HepG2 (cell line): ENCODE measurements at regions not wholly inside any gene's neighbourhood (a gene's known extent, or its start where the extent isn't known, plus 50 kb on each side); places are given as distances from the start of the nearest gene placed in this dataset.

Experiments used
- ATAC-seq: fragments of 200-7000 bp; cut with Tn5 transposase; 3 replicates; pipeline ENCODE4 v1.9.1; 2020; ENCODE audit warnings: mild to moderate bottlenecking, moderate library complexity
- BruUV-seq: library from RNA; stranded (reverse); fragments of 400-500 nt; replicated peaks from 2 replicates; lab custom pipeline; 2021; lab: Mats Ljungman, UMichigan
- CTCF ChIA-PET: fragments of 300-600 bp; formaldehyde crosslinking; extraction: SDS; loops from one replicate; lab custom pipeline; 2021; ENCODE audit warnings: low total read pairs, inconsistent platforms, low intra/inter-chr PET ratio; lab: Yijun Ruan, JAX
- POLR2A ChIA-PET: fragments of 350-600 bp; sonication (Branson Sonifier 250); formaldehyde crosslinking; loops from one replicate; lab custom pipeline; 2020; ENCODE audit warnings: antibody characterized with exemption, inconsistent platforms; lab: Yijun Ruan, JAX
- DNase-seq: peaks from one replicate; pipeline ENCODE4 v3.0.0-alpha.2; 2015; ENCODE audit warnings: low spot score
- FAIRE-seq: peaks from 3 replicates; lab custom pipeline; 2011; peaks lifted over from hg19 to GRCh38; lab: Jason Lieb, UNC
- H2AFZ ChIP-seq: one replicate; pipeline ENCODE4 v1.6.1; 2011; ENCODE audit warnings: low read length, inconsistent platforms
- H3K27ac ChIP-seq: fragments of 300-600 bp; 3 replicates; pipeline ENCODE4 v1.8.0; 2011; ENCODE audit warnings: mixed run types, mild to moderate bottlenecking, mixed read lengths, low read length, inconsistent platforms; ENCODE audit not compliant: insufficient read depth; ENCODE audit errors: extremely low read length
- H3K27me3 ChIP-seq, 2 experiments: fragments of 200-600 bp in 1 of 2; 2 replicates in 1 of 2; 3 replicates in 1 of 2; pipeline versions ENCODE4 v1.6.0 to v1.8.0; 2011; ENCODE audit warnings: low read length in 2 of 2, mild to moderate bottlenecking in 2 of 2, moderate library complexity in 2 of 2, inconsistent platforms in 1 of 2; ENCODE audit not compliant: insufficient read depth in 2 of 2, control insufficient read depth in 1 of 2
- H3K36me3 ChIP-seq, 2 experiments: fragments of 200-600 bp in 1 of 2; replicated peaks in 1 of 2; 2 replicates in 1 of 2; 3 replicates in 1 of 2; pipeline versions ENCODE4 v1.5.1 to v1.8.0; 2011; ENCODE audit warnings: low read length in 2 of 2, inconsistent platforms in 1 of 2; ENCODE audit not compliant: insufficient read depth in 2 of 2, control insufficient read depth in 1 of 2
- H3K4me1 ChIP-seq: 2 replicates; pipeline ENCODE4 v1.5.1; 2012; ENCODE audit warnings: low read length, inconsistent platforms; ENCODE audit not compliant: insufficient read depth
- H3K4me2 ChIP-seq: 2 replicates; pipeline ENCODE4 v1.6.0; 2011; ENCODE audit warnings: low read depth, low read length, inconsistent platforms
- H3K4me3 ChIP-seq, 3 experiments: fragments of 200-600 bp in 1 of 3; sonication (generic), shearing (Covaris generic) in 1 of 3; replicated peaks in 1 of 3; 2 replicates each; pipeline ENCODE4 v1.5.1; 2011 to 2016; ENCODE audit warnings: low read length in 3 of 3, inconsistent platforms in 2 of 3, low read depth in 2 of 3, mild to moderate bottlenecking in 2 of 3, control low read depth in 1 of 3, mixed read lengths in 1 of 3; ENCODE audit not compliant: insufficient read depth in 1 of 3
- H3K79me2 ChIP-seq: one replicate; pipeline ENCODE4 v1.6.1; 2011; ENCODE audit warnings: low read length, inconsistent platforms; ENCODE audit not compliant: insufficient read depth
- H3K9ac ChIP-seq: 2 replicates; pipeline ENCODE4 v1.6.0; 2011; ENCODE audit warnings: mild to moderate bottlenecking, low read depth, low read length, inconsistent platforms; ENCODE audit not compliant: insufficient read depth
- H3K9me3 ChIP-seq: 2 replicates; pipeline ENCODE4 v1.5.1; 2012; ENCODE audit warnings: mild to moderate bottlenecking, low read length
- H4K20me1 ChIP-seq: 2 replicates; pipeline ENCODE4 v1.6.0; 2011; ENCODE audit warnings: inconsistent platforms, mild to moderate bottlenecking, low read length, moderate library complexity; ENCODE audit not compliant: insufficient read depth
- FOXC1 ChIP-seq: sonication (generic); formaldehyde crosslinking; IDR thresholded peaks from 2 replicates; pipeline ENCODE4 v1.8.0; 2022; ENCODE audit warnings: mild to moderate bottlenecking, missing genetic modification reagents, borderline replicate concordance
- TFE3 ChIP-seq: IDR thresholded peaks from 2 replicates; pipeline ENCODE4 v1.6.1; 2016
- ZBTB44 ChIP-seq: sonication (generic); formaldehyde crosslinking; IDR thresholded peaks from 2 replicates; pipeline ENCODE4 v1.4.0; 2020; ENCODE audit warnings: missing genetic modification reagents
- ZNF121 ChIP-seq: sonication (generic); formaldehyde crosslinking; IDR thresholded peaks from 2 replicates; pipeline ENCODE4 v1.5.0; 2020; ENCODE audit warnings: mild to moderate bottlenecking, missing genetic modification reagents
- ZNF180 ChIP-seq: sonication (generic); formaldehyde crosslinking; IDR thresholded peaks from 2 replicates; pipeline ENCODE4 v1.4.0; 2020; ENCODE audit warnings: low read depth, missing genetic modification reagents, borderline replicate concordance
- ZNF292 ChIP-seq: sonication (generic); formaldehyde crosslinking; IDR thresholded peaks from 2 replicates; pipeline ENCODE4 v1.8.1; 2022; ENCODE audit warnings: mild to moderate bottlenecking, low read depth, missing genetic modification reagents, borderline replicate concordance
- ZNF629 ChIP-seq: sonication (generic); formaldehyde crosslinking; conservative IDR thresholded peaks from 2 replicates; pipeline ENCODE4 v1.5.0; 2020; ENCODE audit warnings: missing genetic modification reagents
- WGBS: methylation state at CpG from one replicate; pipeline ENCODE4 v1.1.6; 2017; ENCODE audit warnings: low lambda C conversion rate; 5-methylcytosine and 5-hydroxymethylcytosine counted together
- in situ Hi-C: cut with HindIII; loops from 2 replicates; pipeline ENCODE4 v1.10.0; 2017; ENCODE audit warnings: low pct_unique_long_range_greater_than_20kb; ENCODE audit not compliant: extremely low pct_ligation_motif_present
- intact Hi-C: fragments of 100-400 bp; cut with micrococcal nuclease; formaldehyde crosslinking; loops from one replicate; pipeline ENCODE4 v1.10.0; 2022; ENCODE audit not compliant: unreplicated experiment

- Histone ChIP-seq H3K4me1 (no peaks in the 10 kb centered on the region), H3K4me2 (no peak overlapping the region), H3K9ac (no peak overlapping the region), H3K27me3 (no peaks in the 10 kb centered on the region; a peak in 1 of 5 replicates), H3K9me3 (peaks cover 50% of the 10 kb centered on the region), H3K27ac (no peak overlapping the region), H3K79me2 (no peaks in the 10 kb centered on the region), H3K36me3 (no peaks in the 10 kb centered on the region), H2AFZ (no peak overlapping the region), H3K4me3 (no peak overlapping the region), H4K20me1 (no peaks in the 10 kb centered on the region)
- BruUV-seq: no TSS peak
- 37% methylated on average over 14 of the region's 16 CpGs for WGBS
- in situ Hi-C loops: no loop called here
- ChIA-PET POLR2A (no interaction called here), CTCF (no interaction called here)
- no peak for FAIRE-seq
- DNase-seq: no peak
- no peak for ATAC-seq
- intact Hi-C loops: no loop called here
- TF ChIP-seq ZNF180 (CRISPR knock-in tag): no peak
- no peak for TF ChIP-seq ZNF292 (CRISPR knock-in tag)
- TF ChIP-seq ZBTB44 (CRISPR knock-in tag): no peak
- TF ChIP-seq TFE3 (CRISPR knock-in tag): no peak
- TF ChIP-seq ZNF121 (CRISPR knock-in tag): no peak
- no peak for TF ChIP-seq FOXC1
- no peak for TF ChIP-seq ZNF629 (CRISPR knock-in tag)
These were observed 242.2 kb downstream of the CDH26 start for GRCh38 chr20:60200305-60200918.
